LNCAP (cell line): ENCODE measurements at regions not wholly inside any gene's neighbourhood (a gene's known extent, or its start where the extent isn't known, plus 50 kb on each side); places are given as distances from the start of the nearest gene placed in this dataset.

ENCODE experiments used
- TF ChIP-seq, protein P1 (sequence below): fragments of 450-650 bp; IDR thresholded peaks from 2 replicates; pipeline ENCODE4 v1.5.1; 2017; ENCODE audit warnings: mild to moderate bottlenecking

GRCh38 chr7:115630049-115630448 is 400.5 kb downstream of the TFEC start:
- TF ChIP-seq, protein P1, sequence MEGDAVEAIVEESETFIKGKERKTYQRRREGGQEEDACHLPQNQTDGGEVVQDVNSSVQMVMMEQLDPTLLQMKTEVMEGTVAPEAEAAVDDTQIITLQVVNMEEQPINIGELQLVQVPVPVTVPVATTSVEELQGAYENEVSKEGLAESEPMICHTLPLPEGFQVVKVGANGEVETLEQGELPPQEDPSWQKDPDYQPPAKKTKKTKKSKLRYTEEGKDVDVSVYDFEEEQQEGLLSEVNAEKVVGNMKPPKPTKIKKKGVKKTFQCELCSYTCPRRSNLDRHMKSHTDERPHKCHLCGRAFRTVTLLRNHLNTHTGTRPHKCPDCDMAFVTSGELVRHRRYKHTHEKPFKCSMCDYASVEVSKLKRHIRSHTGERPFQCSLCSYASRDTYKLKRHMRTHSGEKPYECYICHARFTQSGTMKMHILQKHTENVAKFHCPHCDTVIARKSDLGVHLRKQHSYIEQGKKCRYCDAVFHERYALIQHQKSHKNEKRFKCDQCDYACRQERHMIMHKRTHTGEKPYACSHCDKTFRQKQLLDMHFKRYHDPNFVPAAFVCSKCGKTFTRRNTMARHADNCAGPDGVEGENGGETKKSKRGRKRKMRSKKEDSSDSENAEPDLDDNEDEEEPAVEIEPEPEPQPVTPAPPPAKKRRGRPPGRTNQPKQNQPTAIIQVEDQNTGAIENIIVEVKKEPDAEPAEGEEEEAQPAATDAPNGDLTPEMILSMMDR = no peak

GRCh38 chr7:115618676-115619075 is 411.9 kb downstream of the TFEC start:
- TF ChIP-seq, protein P1 = no peak

DNA sequence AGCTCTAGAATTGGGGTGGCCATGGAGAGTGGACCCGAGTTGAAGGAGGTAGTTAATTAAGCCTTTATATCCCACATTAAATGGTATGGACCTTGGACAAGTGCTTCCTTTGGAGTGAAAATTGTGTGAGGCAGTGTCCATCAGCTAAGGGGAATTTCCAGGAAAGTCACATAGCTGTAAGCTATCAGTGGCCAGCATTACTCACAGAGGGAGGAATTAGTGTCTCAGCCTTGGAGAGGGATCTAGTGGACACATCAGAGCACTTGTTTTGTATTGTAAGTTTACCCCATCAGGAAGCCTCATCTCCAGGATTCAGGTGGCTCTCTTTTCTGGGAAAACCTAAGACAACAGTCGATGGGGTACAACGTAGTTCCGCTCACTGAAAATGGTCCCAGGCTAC is 416.7 kb downstream of the TFEC start:
- TF ChIP-seq, protein P1 = no peak

DNA sequence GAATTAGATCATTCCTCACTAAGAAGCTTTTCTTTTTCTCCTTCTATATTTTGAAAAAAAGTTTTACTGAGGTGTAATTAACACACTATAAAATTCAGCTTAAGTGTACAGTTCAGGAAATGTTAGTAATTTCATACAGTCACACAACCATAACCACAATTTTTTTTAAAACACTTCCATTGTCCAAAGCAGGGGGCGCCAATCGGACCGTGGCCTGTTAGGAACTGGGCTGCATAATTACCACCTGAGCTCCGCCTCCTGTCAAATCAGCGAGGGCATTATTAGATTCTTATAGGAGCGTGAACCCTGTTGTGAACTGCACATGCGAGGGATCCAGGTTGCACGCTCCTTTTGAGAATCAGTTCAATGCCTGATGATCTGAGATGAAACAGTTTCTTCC is 427.1 kb downstream of the TFEC start:
- TF ChIP-seq, protein P1 = no peak; the same call in 1 of the 2 replicates

DNA sequence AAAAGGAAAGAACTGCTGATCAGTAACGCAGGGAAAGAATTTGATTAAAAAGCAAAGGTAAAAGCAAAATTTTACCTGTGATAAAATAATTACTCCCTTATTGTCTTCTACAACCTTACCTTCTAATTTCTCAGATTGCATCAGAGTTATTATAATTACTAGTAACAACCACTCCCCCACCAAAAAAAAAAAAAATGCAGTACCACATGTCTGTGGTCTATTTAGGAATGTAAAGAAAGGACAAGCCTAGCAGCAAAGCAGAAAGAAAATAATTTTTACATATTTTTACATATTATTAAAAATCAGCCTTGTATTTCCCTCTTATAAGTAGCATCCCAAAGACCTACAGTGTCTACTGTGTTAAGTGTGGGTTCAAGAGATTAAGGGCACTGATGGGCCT is 430.4 kb downstream of the TFEC start:
- TF ChIP-seq, protein P1 = no peak

GRCh38 chr7:115593111-115593510 is 437.5 kb downstream of the TFEC start:
- TF ChIP-seq, protein P1 = no peak

GRCh38 chr7:115585015-115585718 is 445.4 kb downstream of the TFEC start:
- TF ChIP-seq, protein P1 = no peak

DNA sequence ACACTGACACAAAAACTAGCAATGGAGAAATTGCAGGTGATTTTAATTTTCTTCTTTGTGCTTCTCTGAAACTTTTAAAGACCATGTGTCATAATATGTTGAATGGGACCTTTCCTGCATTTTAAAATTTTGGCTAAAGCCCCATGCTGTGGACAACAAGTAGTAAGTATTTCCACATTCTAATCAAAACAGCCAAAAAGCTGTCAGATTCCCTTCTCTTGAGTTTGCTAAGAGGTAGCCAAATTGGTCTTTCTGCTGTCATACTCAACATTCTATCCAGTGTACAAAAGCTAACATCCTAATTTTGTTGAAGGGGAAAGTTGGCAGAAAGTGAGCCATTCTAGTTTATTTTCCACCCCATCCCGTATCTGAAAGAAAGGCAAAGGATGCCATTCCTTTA is 447.6 kb downstream of the TFEC start:
- TF ChIP-seq, protein P1 = no peak
